Pancreas (tissue), 10 donors: ENCODE measurements at regions not wholly inside any gene's neighbourhood (a gene's known extent, or its start where the extent isn't known, plus 50 kb on each side); places are given as distances from the start of the nearest gene placed in this dataset.

Experiments
- ATAC-seq, 4 donors: fragments of 200-7000 bp; cut with Tn5 transposase; one replicate each; pipeline versions ENCODE4 v1.8.0 to v1.9.1; 2020; ENCODE audit warnings: mild to moderate bottlenecking in 4 of 4, moderate library complexity in 4 of 4
- DNase-seq, 6 donors: peaks; one replicate each; pipeline ENCODE4 v3.0.0-alpha.2; 2020
- FAIRE-seq: peaks from 2 replicates; lab custom pipeline; 2012; peaks lifted over from hg19 to GRCh38; lab: Jason Lieb, UNC
- H3K27ac ChIP-seq, 4 donors: fragments of 200-600 bp; sonication (generic); 1 replicate in 3 of 4; 2 replicates in 1 of 4; pipeline versions ENCODE4 v1.5.0 to v1.8.0; 2020
- H3K27me3 ChIP-seq, 4 donors: fragments of 200-600 bp; one replicate each; pipeline ENCODE4 v1.8.0; 2021
- H3K36me3 ChIP-seq, 3 donors: fragments of 200-600 bp; sonication (generic) in 1 of 3; one replicate each; pipeline versions ENCODE4 v1.5.0 to v1.8.0; 2020 to 2021
- H3K4me1 ChIP-seq, 3 donors: fragments of 200-600 bp; one replicate each; pipeline ENCODE4 v1.8.0; 2021
- H3K4me3 ChIP-seq, 4 donors: fragments of 200-600 bp; sonication (generic) in 2 of 4; one replicate each; pipeline versions ENCODE4 v1.5.0 to v1.8.0; 2020 to 2021
- H3K9me3 ChIP-seq, 4 donors: fragments of 200-600 bp; one replicate each; pipeline ENCODE4 v1.8.0; 2021
- WGBS, 2 donors: extraction: QIAGEN DNeasy Blood & Tissue Kit; methylation state at CpG; one replicate each; pipeline ENCODE4 v1.1.7; 2013; 5-methylcytosine and 5-hydroxymethylcytosine counted together
- intact Hi-C, 3 donors: fragments of 100-400 bp; cut with DNase I; formaldehyde crosslinking; loops; one replicate each; pipeline versions ENCODE4 v1.11.1 to v1.14.2; 2022
- TF ChIP-seq, protein P1 (sequence below), 4 donors: fragments of 200-600 bp; sonication (generic) in 3 of 4; IDR thresholded peaks; one replicate each; pipeline versions ENCODE4 v1.5.0 to v1.8.0; 2021; ENCODE audit warnings: antibody characterized with exemption in 4 of 4
- donor health status: healthy with polysubstance abuse.
- donor health status: DM: no; HTN: no; CAD: no; lungs with moderate emphysema.
- donor health status: DM: no; HTN: no; CAD: no.
- donor health status: control.
- donor health status: control.
- donor health status: Bipolar disorder and iron deficiency.
- donor health status: DM: yes; HTN: yes; CAD: no.
- donor health status: DM: no; HTN: no; CAD: no.
- donor health status: DM: no; HTN: no; CAD: no.
- donor health status: DM: yes; HTN: yes; CAD: no.

DNA sequence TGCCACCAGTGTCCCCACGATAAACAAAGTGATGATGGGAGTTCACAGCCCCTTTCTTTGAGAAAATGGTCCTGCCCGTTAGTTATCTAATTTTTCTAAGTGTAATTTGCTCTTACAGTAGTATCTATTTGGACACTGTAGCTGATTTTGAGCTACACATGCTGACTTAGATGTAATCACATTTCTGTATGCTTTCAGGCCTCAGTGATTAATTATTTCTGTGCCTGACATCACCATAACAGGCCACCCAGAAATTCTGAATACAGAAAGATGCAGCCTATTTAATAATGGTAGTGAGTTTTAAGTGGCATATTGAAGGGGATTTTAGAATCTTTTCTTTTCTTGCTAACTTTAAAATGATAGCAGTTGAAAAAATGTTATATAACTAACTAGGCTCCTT, 147.6 kb upstream of the ANXA10 start:
- intact Hi-C loops, result no loop called here
- Histone ChIP-seq H3K4me1 (no peaks in the 10 kb centered on the region), H3K36me3 (no peaks in the 10 kb centered on the region), H3K9me3 (no peaks in the 10 kb centered on the region), H3K27ac (no peak overlapping the region), H3K4me3 (no peak overlapping the region), H3K27me3 (no peaks in the 10 kb centered on the region)
- TF ChIP-seq, protein P1, sequence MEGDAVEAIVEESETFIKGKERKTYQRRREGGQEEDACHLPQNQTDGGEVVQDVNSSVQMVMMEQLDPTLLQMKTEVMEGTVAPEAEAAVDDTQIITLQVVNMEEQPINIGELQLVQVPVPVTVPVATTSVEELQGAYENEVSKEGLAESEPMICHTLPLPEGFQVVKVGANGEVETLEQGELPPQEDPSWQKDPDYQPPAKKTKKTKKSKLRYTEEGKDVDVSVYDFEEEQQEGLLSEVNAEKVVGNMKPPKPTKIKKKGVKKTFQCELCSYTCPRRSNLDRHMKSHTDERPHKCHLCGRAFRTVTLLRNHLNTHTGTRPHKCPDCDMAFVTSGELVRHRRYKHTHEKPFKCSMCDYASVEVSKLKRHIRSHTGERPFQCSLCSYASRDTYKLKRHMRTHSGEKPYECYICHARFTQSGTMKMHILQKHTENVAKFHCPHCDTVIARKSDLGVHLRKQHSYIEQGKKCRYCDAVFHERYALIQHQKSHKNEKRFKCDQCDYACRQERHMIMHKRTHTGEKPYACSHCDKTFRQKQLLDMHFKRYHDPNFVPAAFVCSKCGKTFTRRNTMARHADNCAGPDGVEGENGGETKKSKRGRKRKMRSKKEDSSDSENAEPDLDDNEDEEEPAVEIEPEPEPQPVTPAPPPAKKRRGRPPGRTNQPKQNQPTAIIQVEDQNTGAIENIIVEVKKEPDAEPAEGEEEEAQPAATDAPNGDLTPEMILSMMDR (IDR thresholded peaks at IDR 0.05), result no peak
- no peak for DNase-seq
- FAIRE-seq, result no peak
- ATAC-seq, result no peak
- WGBS, 2 donors, result 69 to 79% methylated on average over 2 of the region's 2 CpGs

DNA sequence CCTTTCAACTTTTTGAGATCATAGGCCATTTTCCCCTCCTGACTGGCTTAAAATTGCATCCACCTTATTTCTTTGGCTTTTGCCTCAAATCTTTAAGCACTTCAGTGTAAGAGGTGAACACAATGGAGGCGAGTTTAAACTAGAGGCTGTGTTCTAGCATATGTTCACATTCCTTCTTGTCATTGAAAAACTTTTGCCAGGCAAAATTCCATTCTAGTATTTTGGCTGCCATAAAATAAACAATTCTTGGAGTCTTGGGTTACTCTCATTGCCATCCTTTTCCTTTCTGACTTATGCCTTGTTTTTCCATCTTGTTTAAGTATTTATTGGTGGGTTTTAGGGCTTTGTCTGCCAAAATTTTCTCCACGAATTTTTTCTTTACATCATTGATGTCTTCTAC, 137.3 kb upstream of the ANXA10 start:
- H3K27ac ChIP-seq, result no peak overlapping the region
- no peak for DNase-seq
- intact Hi-C loops, result no loop called here
- no peak overlapping the region for H3K4me3 ChIP-seq
- H3K4me1 ChIP-seq, result no peaks in the 10 kb centered on the region
- H3K9me3 ChIP-seq, result no peaks in the 10 kb centered on the region
- no peaks in the 10 kb centered on the region for H3K27me3 ChIP-seq
- FAIRE-seq, result no peak
- WGBS, 2 donors, result 32 to 41% methylated on average over 2 of the region's 2 CpGs
- H3K36me3 ChIP-seq, result no peaks in the 10 kb centered on the region
- TF ChIP-seq, protein P1 (IDR thresholded peaks at IDR 0.05), result no peak
- ATAC-seq, result no peak

DNA sequence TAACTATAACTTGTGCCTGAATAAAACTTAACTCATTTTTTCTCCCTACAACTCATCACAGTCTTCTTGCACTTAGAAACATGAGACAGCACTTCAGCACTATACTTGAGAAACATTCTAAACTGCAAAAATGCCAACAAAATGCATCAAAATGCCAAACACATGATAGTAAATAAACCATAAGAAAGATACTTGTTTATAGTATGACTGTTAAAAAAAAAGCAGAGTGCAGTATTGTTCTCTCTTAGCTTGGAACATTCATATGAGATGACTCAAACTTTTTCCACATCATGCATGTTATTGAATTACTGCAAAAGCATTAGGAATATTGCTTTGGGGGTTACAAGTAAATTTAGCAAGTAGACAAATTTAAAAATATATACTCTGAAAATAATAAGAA, 135.7 kb upstream of the ANXA10 start:
- no peaks in the 10 kb centered on the region for H3K36me3 ChIP-seq
- H3K4me3 ChIP-seq, result no peak overlapping the region
- no peaks in the 10 kb centered on the region for H3K9me3 ChIP-seq
- FAIRE-seq, result no peak
- TF ChIP-seq, protein P1 (IDR thresholded peaks at IDR 0.05), result no peak
- no peaks in the 10 kb centered on the region for H3K27me3 ChIP-seq
- DNase-seq, result no peak
- ATAC-seq, result no peak
- H3K4me1 ChIP-seq, result no peaks in the 10 kb centered on the region
- intact Hi-C loops, result no loop called here
- H3K27ac ChIP-seq, result no peak overlapping the region

DNA sequence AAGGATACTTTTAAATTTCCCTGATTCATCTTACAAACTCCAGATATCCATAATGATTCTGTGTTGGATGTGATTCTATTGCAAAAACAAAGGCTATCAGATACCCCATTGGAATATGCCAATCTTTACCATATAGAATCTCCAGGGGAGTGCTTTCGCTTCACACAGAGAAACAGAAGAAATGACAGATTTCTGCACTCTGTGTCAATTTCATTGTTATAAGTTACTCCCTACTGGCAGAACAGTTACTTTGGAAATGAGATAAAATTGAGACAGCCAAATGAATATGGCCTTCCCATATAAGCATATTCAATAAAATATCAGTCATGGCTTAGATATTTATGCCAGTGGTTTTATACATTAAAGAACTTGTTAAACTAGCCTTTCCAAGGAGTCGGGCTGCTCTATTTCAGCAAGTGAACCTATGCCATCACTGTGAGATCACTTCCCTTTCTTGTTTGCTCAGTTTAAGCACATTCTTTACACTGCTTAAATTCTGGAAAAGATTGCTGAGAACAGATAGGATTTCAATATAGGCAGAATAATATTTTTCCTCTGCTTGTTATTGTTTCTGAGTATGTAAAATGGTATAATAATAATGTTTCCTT, 127.5 kb upstream of the ANXA10 start:
- Histone ChIP-seq H3K27me3 (no peaks in the 10 kb centered on the region), H3K27ac (no peak overlapping the region), H3K36me3 (no peaks in the 10 kb centered on the region), H3K4me3 (no peak overlapping the region), H3K9me3 (no peaks in the 10 kb centered on the region), H3K4me1 (no peaks in the 10 kb centered on the region)
- ATAC-seq (no peak), FAIRE-seq (no peak), DNase-seq (no peak)
- TF ChIP-seq, protein P1 (IDR thresholded peaks at IDR 0.05), result no peak
- intact Hi-C loops, result no loop called here
- 59 to 73% methylated on average over 2 of the region's 2 CpGs for WGBS, 2 donors

DNA sequence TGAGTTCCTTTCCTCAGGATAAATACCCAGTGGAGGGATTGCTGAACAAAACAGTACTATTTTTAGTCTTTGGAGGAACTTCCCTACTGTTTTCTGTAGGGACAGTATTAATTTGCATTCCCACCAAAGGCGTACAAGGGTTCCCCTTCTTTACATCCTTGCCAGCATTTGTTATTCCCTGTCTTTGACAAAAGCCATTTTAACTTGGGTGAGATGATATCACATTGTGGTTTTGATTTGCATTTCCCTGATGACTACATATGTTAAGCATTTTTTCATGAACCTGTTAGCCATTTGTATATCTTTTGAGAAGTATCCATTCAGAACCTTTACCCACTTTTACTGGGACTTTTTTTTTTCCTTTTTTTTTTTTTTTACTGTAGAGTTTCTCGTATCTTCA, 126.2 kb upstream of the ANXA10 start:
- no peak for FAIRE-seq

More for the DNA sequence above, 126.2 kb upstream of the ANXA10 start:
- Histone ChIP-seq H3K4me1 (no peaks in the 10 kb centered on the region), H3K9me3 (no peaks in the 10 kb centered on the region), H3K27ac (no peak overlapping the region), H3K27me3 (no peaks in the 10 kb centered on the region), H3K4me3 (no peak overlapping the region), H3K36me3 (no peaks in the 10 kb centered on the region)
- WGBS, 2 donors, result 63 to 79% methylated on average over 2 of the region's 2 CpGs
- ATAC-seq, result no peak
- intact Hi-C loops, result no loop called here
- TF ChIP-seq, protein P1 (IDR thresholded peaks at IDR 0.05), result no peak
- no peak for DNase-seq
